Dendritic cell treated with granulocyte-macrophage colony-stimulating factor and Interleukin-4, amounts not matched to agents 40 ng/mL and 50 ng/mL, for 4 days (primary cell): ENCODE measurements at regions not wholly inside any gene's neighbourhood (a gene's known extent, or its start where the extent isn't known, plus 50 kb on each side); places are given as distances from the start of the nearest gene placed in this dataset.

ENCODE experiments used
- H3K27ac Mint-ChIP-seq: one replicate; pipeline ENCODE4 v1.8.0; 2022; ENCODE audit warnings: mild to moderate bottlenecking, mixed read lengths
- H3K27me3 Mint-ChIP-seq: one replicate; pipeline ENCODE4 v1.8.0; 2022; ENCODE audit warnings: mild to moderate bottlenecking, mixed read lengths
- H3K36me3 Mint-ChIP-seq: one replicate; pipeline ENCODE4 v1.8.0; 2022; ENCODE audit warnings: low read depth, mixed read lengths
- H3K4me1 Mint-ChIP-seq: one replicate; pipeline ENCODE4 v1.8.0; 2022; ENCODE audit warnings: low read depth, mixed read lengths
- H3K4me3 Mint-ChIP-seq: one replicate; pipeline ENCODE4 v1.8.0; 2022; ENCODE audit warnings: mild to moderate bottlenecking, moderate library complexity, mixed read lengths
- H3K9me3 Mint-ChIP-seq: one replicate; pipeline ENCODE4 v1.8.0; 2022; ENCODE audit warnings: mixed read lengths
- intact Hi-C: fragments of 100-400 bp; cut with micrococcal nuclease; formaldehyde crosslinking; loops from one replicate; pipeline ENCODE4 v1.15.0; 2022

DNA sequence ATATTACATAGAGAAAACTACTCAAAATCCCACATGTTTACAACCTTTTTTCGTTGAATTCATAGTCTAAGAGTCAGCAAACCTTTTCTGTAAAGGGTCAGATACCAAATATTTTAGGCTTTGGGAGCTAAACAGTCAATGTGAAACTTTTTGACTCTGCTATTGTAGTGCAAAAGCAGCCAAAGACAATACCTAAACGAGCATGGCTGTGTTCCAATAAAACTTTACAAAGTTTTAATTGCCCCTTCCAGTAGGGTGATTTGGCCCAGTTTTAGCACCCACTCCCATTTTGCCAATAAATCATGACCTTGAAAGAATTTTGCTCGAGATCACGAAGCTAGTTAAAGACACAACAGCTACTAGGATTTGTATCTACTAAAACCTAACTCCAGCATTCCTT lies 147.2 kb downstream of the ANKRD50 start:
- intact Hi-C loops, result no loop called here
- Mint-ChIP-seq H3K9me3 (peaks cover 12% of the 10 kb centered on the region), H3K36me3 (no peaks in the 10 kb centered on the region), H3K4me3 (no peak overlapping the region), H3K4me1 (no peaks in the 10 kb centered on the region), H3K27me3 (no peaks in the 10 kb centered on the region), H3K27ac (no peak overlapping the region)

GRCh38 chr4:124566030-124566429 lies 146.5 kb downstream of the ANKRD50 start:
- Mint-ChIP-seq H3K27me3 (no peaks in the 10 kb centered on the region), H3K27ac (no peak overlapping the region), H3K9me3 (peaks cover 12% of the 10 kb centered on the region), H3K4me3 (no peak overlapping the region), H3K4me1 (no peaks in the 10 kb centered on the region), H3K36me3 (no peaks in the 10 kb centered on the region)
- intact Hi-C loops, result no loop called here

GRCh38 chr4:124573056-124573455 lies 139.5 kb downstream of the ANKRD50 start:
- Mint-ChIP-seq H3K27me3 (no peaks in the 10 kb centered on the region), H3K4me1 (no peaks in the 10 kb centered on the region)
- intact Hi-C loops, result no loop called here

DNA sequence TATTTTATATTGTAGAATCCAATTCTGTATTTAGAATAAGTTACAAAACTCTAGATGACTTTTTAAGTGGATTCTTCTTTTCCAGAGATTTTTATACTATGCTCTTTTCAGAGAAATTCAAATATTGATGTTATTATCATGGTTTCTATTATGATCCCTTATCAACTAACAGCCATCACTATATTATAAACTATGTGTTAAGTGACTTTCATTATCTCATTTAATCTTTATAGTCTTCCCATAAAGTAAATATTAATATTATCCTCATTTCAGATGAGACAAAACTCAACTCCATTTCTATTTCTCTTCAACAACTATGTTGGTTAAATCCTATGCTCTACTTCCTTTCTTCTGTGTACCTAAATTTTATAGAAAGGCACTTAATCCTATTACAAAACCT lies 132.6 kb downstream of the ANKRD50 start:
- H3K36me3 Mint-ChIP-seq, result no peaks in the 10 kb centered on the region
- no peaks in the 10 kb centered on the region for H3K27me3 Mint-ChIP-seq
- peaks cover 10% of the 10 kb centered on the region for H3K9me3 Mint-ChIP-seq
- intact Hi-C loops, result no loop called here
- no peaks in the 10 kb centered on the region for H3K4me1 Mint-ChIP-seq
- H3K4me3 Mint-ChIP-seq, result no peak overlapping the region
- H3K27ac Mint-ChIP-seq, result no peak overlapping the region

More at GRCh38 chr4:124573056-124573455, 139.5 kb downstream of the ANKRD50 start:
- H3K36me3 Mint-ChIP-seq, result no peaks in the 10 kb centered on the region
- no peak overlapping the region for H3K4me3 Mint-ChIP-seq
- peaks cover 6% of the 10 kb centered on the region for H3K9me3 Mint-ChIP-seq
- H3K27ac Mint-ChIP-seq, result no peak overlapping the region

- Mint-ChIP-seq H3K9me3 (peaks cover under 1% of the 10 kb centered on the region), H3K27me3 (no peaks in the 10 kb centered on the region), H3K27ac (no peak overlapping the region), H3K36me3 (no peaks in the 10 kb centered on the region), H3K4me1 (no peaks in the 10 kb centered on the region), H3K4me3 (no peak overlapping the region)
- intact Hi-C loops, result no loop called here
Observed at GRCh38 chr4:124583797-124584196, 128.7 kb downstream of the ANKRD50 start.

- Mint-ChIP-seq H3K9me3 (peaks cover 9% of the 10 kb centered on the region), H3K27ac (no peak overlapping the region)
- intact Hi-C loops, result no loop called here
Observed at GRCh38 chr4:124589786-124590185, 122.7 kb downstream of the ANKRD50 start.

DNA sequence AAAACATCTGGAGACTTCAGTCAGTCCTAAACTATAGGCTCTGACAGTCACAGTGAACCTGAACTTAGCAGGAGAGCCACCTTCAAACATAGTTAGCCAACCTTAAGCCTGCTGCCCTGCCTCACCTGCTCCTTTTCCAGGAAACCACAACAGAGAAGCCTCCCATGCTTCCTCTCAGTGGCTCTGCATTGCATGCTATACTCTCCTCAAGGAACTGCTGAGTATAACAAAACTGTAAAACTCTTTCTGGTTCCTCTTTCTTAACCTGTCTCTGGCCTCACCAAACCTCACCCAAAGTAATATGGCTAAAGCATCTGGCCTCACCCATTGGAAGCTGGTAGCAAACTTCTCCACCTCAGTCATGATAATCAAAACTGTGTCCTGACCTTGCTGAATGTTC lies 122.1 kb downstream of the ANKRD50 start:
- Mint-ChIP-seq H3K27ac (no peak overlapping the region), H3K27me3 (peaks cover 2% of the 10 kb centered on the region), H3K36me3 (no peaks in the 10 kb centered on the region), H3K4me1 (peaks cover 14% of the 10 kb centered on the region), H3K9me3 (peaks cover 9% of the 10 kb centered on the region), H3K4me3 (no peak overlapping the region)
- intact Hi-C loops, result no loop called here

More at GRCh38 chr4:124589786-124590185, 122.7 kb downstream of the ANKRD50 start:
- H3K4me3 Mint-ChIP-seq, result no peak overlapping the region
- H3K27me3 Mint-ChIP-seq, result peaks cover 2% of the 10 kb centered on the region
- peaks cover 14% of the 10 kb centered on the region for H3K4me1 Mint-ChIP-seq
- H3K36me3 Mint-ChIP-seq, result no peaks in the 10 kb centered on the region

- Mint-ChIP-seq H3K4me1 (peaks cover 20% of the 10 kb centered on the region), H3K9me3 (peaks cover 9% of the 10 kb centered on the region), H3K4me3 (no peak overlapping the region), H3K27ac (no peak overlapping the region), H3K36me3 (no peaks in the 10 kb centered on the region), H3K27me3 (peaks cover 2% of the 10 kb centered on the region)
- intact Hi-C loops, result no loop called here
Observed at GRCh38 chr4:124591637-124592036, 120.9 kb downstream of the ANKRD50 start.

- H3K27me3 Mint-ChIP-seq, result peaks cover 2% of the 10 kb centered on the region
- peaks cover 9% of the 10 kb centered on the region for H3K9me3 Mint-ChIP-seq
- peaks cover 20% of the 10 kb centered on the region for H3K4me1 Mint-ChIP-seq
- intact Hi-C loops, result no loop called here
- no peaks in the 10 kb centered on the region for H3K36me3 Mint-ChIP-seq
- no peak overlapping the region for H3K4me3 Mint-ChIP-seq
- H3K27ac Mint-ChIP-seq, result no peak overlapping the region
Observed at GRCh38 chr4:124593494-124593893, 119.0 kb downstream of the ANKRD50 start.

DNA sequence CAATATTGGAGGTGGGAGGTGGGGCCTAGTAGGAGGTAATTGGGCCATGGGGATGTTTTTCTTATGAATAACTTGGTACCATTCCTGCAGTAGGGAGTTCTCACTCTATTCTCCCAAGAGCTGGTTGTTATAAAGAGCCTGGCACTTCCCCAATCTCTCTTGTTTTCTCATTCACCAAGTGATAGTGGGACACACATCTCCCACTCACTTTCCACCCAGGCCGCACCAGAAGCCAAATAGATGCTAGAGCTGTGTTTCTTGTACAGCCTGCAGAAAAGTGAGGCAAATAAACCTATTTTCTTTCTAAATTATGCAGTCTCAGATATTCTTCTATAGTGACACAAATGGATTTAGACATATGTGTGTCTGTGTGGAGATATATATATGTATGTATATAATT lies 117.6 kb downstream of the ANKRD50 start:
- intact Hi-C loops, result no loop called here
- Mint-ChIP-seq H3K36me3 (no peaks in the 10 kb centered on the region), H3K27ac (no peak overlapping the region), H3K27me3 (peaks cover 2% of the 10 kb centered on the region), H3K9me3 (no peaks in the 10 kb centered on the region), H3K4me3 (no peak overlapping the region), H3K4me1 (peaks cover 20% of the 10 kb centered on the region)

DNA sequence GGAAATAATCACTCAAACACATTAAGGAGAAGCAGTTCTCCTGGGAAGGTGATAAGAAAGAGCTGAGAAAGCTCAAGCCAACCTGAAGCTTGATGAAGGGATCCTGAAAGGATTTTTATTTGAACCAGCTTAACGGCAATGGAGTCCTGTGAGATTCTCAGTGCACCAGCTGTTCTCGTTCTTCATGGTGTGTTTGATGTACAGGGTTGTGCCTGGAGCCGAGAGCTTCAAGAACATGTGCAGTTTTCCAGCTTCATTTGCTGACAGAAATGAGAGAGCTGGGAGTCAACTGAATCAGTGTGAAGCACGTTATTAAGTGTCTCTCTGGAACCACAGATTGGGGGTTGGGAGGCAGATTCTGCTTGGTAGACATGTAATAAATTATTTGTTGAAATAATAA lies 115.7 kb downstream of the ANKRD50 start:
- no peak overlapping the region for H3K4me3 Mint-ChIP-seq
- peaks cover 2% of the 10 kb centered on the region for H3K27me3 Mint-ChIP-seq
- intact Hi-C loops, result no loop called here
- no peaks in the 10 kb centered on the region for H3K36me3 Mint-ChIP-seq
- peaks cover 15% of the 10 kb centered on the region for H3K4me1 Mint-ChIP-seq
- H3K9me3 Mint-ChIP-seq, result no peaks in the 10 kb centered on the region
- no peak overlapping the region for H3K27ac Mint-ChIP-seq

- Mint-ChIP-seq H3K27me3 (no peaks in the 10 kb centered on the region), H3K4me3 (no peak overlapping the region), H3K27ac (no peak overlapping the region), H3K36me3 (no peaks in the 10 kb centered on the region), H3K9me3 (peaks cover 6% of the 10 kb centered on the region), H3K4me1 (no peaks in the 10 kb centered on the region)
- intact Hi-C loops, result no loop called here
Observed at GRCh38 chr4:124610211-124610610, 102.3 kb downstream of the ANKRD50 start.
